Nephron progenitor cell (in vitro differentiated cells): ENCODE measurements at regions not wholly inside any gene's neighbourhood (a gene's known extent, or its start where the extent isn't known, plus 50 kb on each side); places are given as distances from the start of the nearest gene placed in this dataset.

Experiments used
- DNase-seq: peaks from one replicate; pipeline ENCODE4 v3.0.0; 2021
- H3K27ac Mint-ChIP-seq: 2 replicates; pipeline ENCODE4 v1.8.0; 2021; ENCODE audit warnings: mild to moderate bottlenecking, moderate library complexity, mixed read lengths
- H3K27me3 Mint-ChIP-seq: 2 replicates; pipeline ENCODE4 v1.8.0; 2021; ENCODE audit warnings: mild to moderate bottlenecking, low read depth, mixed read lengths; ENCODE audit not compliant: poor library complexity
- H3K36me3 Mint-ChIP-seq: 2 replicates; pipeline ENCODE4 v1.8.0; 2021; ENCODE audit warnings: low read depth, mixed read lengths
- H3K4me1 Mint-ChIP-seq: 2 replicates; pipeline ENCODE4 v1.8.0; 2021; ENCODE audit warnings: mixed read lengths
- H3K4me3 Mint-ChIP-seq: 2 replicates; pipeline ENCODE4 v1.8.0; 2021; ENCODE audit warnings: mild to moderate bottlenecking, moderate library complexity, mixed read lengths
- H3K9me3 Mint-ChIP-seq: 2 replicates; pipeline ENCODE4 v1.8.0; 2021; ENCODE audit warnings: mild to moderate bottlenecking, moderate library complexity, mixed read lengths
- TF ChIP-seq, protein P1 (sequence below): fragments of 200-600 bp; sonication (generic); IDR thresholded peaks from 2 replicates; pipeline ENCODE4 v1.5.0; 2021; ENCODE audit warnings: antibody characterized with exemption

DNA sequence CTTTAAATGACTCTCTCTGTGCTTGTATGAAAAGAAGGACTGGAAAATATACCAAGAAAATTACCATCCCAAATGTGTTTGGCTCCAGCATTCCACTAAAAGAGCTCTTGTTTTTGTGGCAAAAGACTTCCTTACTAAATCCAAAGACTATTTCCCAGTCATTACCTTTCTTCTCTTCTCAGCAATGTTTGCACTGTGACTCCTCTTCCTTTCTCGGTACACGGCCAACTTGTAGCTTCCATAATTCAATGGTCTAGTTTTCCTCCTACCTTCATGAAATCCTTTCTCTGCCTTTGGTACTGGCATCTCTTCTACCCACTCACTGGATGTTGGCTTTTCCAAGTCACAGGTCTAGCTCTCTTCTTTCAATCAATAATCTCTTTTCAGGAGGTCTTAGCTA, 568.5 kb upstream of the JAG1 start:
- H3K4me1 Mint-ChIP-seq = peaks cover 29% of the 10 kb centered on the region
- no peak overlapping the region for H3K27ac Mint-ChIP-seq
- peaks cover 6% of the 10 kb centered on the region for H3K27me3 Mint-ChIP-seq
- no peak for DNase-seq
- peaks cover 5% of the 10 kb centered on the region for H3K9me3 Mint-ChIP-seq
- H3K4me3 Mint-ChIP-seq = no peak overlapping the region
- TF ChIP-seq, protein P1, sequence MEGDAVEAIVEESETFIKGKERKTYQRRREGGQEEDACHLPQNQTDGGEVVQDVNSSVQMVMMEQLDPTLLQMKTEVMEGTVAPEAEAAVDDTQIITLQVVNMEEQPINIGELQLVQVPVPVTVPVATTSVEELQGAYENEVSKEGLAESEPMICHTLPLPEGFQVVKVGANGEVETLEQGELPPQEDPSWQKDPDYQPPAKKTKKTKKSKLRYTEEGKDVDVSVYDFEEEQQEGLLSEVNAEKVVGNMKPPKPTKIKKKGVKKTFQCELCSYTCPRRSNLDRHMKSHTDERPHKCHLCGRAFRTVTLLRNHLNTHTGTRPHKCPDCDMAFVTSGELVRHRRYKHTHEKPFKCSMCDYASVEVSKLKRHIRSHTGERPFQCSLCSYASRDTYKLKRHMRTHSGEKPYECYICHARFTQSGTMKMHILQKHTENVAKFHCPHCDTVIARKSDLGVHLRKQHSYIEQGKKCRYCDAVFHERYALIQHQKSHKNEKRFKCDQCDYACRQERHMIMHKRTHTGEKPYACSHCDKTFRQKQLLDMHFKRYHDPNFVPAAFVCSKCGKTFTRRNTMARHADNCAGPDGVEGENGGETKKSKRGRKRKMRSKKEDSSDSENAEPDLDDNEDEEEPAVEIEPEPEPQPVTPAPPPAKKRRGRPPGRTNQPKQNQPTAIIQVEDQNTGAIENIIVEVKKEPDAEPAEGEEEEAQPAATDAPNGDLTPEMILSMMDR = no peak
- H3K36me3 Mint-ChIP-seq = peaks cover 7% of the 10 kb centered on the region

GRCh38 chr20:11245431-11245830, 571.6 kb upstream of the JAG1 start:
- H3K27me3 Mint-ChIP-seq = peaks cover 6% of the 10 kb centered on the region
- peaks cover 5% of the 10 kb centered on the region for H3K9me3 Mint-ChIP-seq
- H3K36me3 Mint-ChIP-seq = no peaks in the 10 kb centered on the region
- TF ChIP-seq, protein P1 = no peak
- no peak for DNase-seq
- H3K27ac Mint-ChIP-seq = no peak overlapping the region
- no peak overlapping the region for H3K4me3 Mint-ChIP-seq
- peaks cover 45% of the 10 kb centered on the region for H3K4me1 Mint-ChIP-seq

DNA sequence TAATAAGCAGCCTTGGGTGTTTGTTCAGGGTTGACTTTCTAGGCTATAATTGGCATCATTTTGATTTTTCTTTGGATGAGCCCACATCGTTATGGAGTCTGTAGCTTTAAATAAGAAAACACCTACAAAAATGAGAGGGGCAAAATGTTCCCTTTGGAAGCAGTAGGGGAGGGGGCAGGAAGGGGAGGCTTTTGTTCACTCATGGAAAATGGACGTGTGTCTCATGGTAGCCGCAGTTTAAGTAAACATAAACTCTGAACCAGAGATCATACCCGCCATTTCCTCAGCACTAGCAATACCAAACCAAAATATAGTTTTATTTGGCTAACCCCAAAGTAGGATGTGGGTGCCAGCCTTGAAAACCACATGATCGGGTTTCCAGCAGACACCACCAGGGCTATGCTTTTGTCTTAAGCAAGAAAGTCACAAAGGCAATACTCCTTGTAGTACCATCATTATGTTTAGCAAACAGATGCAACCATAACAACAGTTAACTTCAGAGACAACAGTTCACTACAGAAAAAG, 572.5 kb upstream of the JAG1 start:
- Mint-ChIP-seq H3K27me3 (peaks cover 6% of the 10 kb centered on the region), H3K36me3 (no peaks in the 10 kb centered on the region), H3K4me1 (peaks cover 47% of the 10 kb centered on the region), H3K27ac (no peak overlapping the region), H3K9me3 (peaks cover 5% of the 10 kb centered on the region), H3K4me3 (no peak overlapping the region)
- TF ChIP-seq, protein P1 = no peak
- no peak for DNase-seq

- DNase-seq = no peak
- peaks cover 2% of the 10 kb centered on the region for H3K27me3 Mint-ChIP-seq
- H3K4me1 Mint-ChIP-seq = peaks cover 47% of the 10 kb centered on the region
- no peak overlapping the region for H3K27ac Mint-ChIP-seq
- H3K36me3 Mint-ChIP-seq = no peaks in the 10 kb centered on the region
- TF ChIP-seq, protein P1 = no peak
- H3K4me3 Mint-ChIP-seq = no peak overlapping the region
- H3K9me3 Mint-ChIP-seq = peaks cover 5% of the 10 kb centered on the region
Measured at GRCh38 chr20:11247046-11248010, 573.5 kb upstream of the JAG1 start.

GRCh38 chr20:11248011-11248409, 574.2 kb upstream of the JAG1 start:
- Mint-ChIP-seq H3K36me3 (no peaks in the 10 kb centered on the region), H3K4me1 (peaks cover 47% of the 10 kb centered on the region), H3K27me3 (no peaks in the 10 kb centered on the region), H3K4me3 (no peak overlapping the region), H3K27ac (no peak overlapping the region), H3K9me3 (peaks cover 7% of the 10 kb centered on the region)
- DNase-seq = no peak
- TF ChIP-seq, protein P1 = no peak
